ENCODE measurements at regions not wholly inside any gene's neighbourhood (a gene's known extent, or its start where the extent isn't known, plus 50 kb on each side); places are given as distances from the start of the nearest gene placed in this dataset.

- no peak for TF ChIP-seq ZMYM2 (CRISPR knock-in tag; IDR thresholded peaks at IDR 0.05)
- no peak for TF ChIP-seq HNRNPUL1 (IDR thresholded peaks at IDR 0.05; ENCODE audit: low read depth, low read length)
- TF ChIP-seq RAD21 (CRISPR knock-in tag; IDR thresholded peaks at IDR 0.05), result peak; percentile 93
- no peak for TF ChIP-seq ZNF44 (CRISPR knock-in tag; IDR thresholded peaks at IDR 0.05)
- no peak for TF ChIP-seq ZBTB20 (CRISPR knock-in tag; IDR thresholded peaks at IDR 0.05; ENCODE audit: borderline replicate concordance, low read depth)
- TF ChIP-seq AKAP8 (CRISPR knock-in tag; IDR thresholded peaks at IDR 0.05), result no peak
- TF ChIP-seq ZNF570 (CRISPR knock-in tag; IDR thresholded peaks at IDR 0.05; ENCODE audit: borderline replicate concordance), result no peak
- no peak for TF ChIP-seq NFAT5 (CRISPR knock-in tag; IDR thresholded peaks at IDR 0.05)
- no peak for TF ChIP-seq ZNF644 (CRISPR knock-in tag; IDR thresholded peaks at IDR 0.05; ENCODE audit: low read depth)
- no peak for TF ChIP-seq ZNF761 (CRISPR knock-in tag; conservative IDR thresholded peaks at IDR 0.05)
- 0 out of 2 replicates have a peak, but pooled peaks have one; percentile 49 for TF ChIP-seq HINFP (CRISPR knock-in tag; IDR thresholded peaks at IDR 0.05; ENCODE audit: low read depth)
- no peak; the same call in 1 of the 2 replicates for TF ChIP-seq ATF7-NPFF (CRISPR knock-in tag; IDR thresholded peaks at IDR 0.05; ENCODE audit: low read depth)
- no peak for TF ChIP-seq SP4 (CRISPR knock-in tag; IDR thresholded peaks at IDR 0.05)
- TF ChIP-seq MBD4 (IDR thresholded peaks at IDR 0.05; ENCODE audit: borderline replicate concordance, low read length), result no peak
- no peak for TF ChIP-seq ZNF383 (CRISPR knock-in tag; IDR thresholded peaks at IDR 0.05; ENCODE audit: borderline replicate concordance)
- TF ChIP-seq, protein P1, sequence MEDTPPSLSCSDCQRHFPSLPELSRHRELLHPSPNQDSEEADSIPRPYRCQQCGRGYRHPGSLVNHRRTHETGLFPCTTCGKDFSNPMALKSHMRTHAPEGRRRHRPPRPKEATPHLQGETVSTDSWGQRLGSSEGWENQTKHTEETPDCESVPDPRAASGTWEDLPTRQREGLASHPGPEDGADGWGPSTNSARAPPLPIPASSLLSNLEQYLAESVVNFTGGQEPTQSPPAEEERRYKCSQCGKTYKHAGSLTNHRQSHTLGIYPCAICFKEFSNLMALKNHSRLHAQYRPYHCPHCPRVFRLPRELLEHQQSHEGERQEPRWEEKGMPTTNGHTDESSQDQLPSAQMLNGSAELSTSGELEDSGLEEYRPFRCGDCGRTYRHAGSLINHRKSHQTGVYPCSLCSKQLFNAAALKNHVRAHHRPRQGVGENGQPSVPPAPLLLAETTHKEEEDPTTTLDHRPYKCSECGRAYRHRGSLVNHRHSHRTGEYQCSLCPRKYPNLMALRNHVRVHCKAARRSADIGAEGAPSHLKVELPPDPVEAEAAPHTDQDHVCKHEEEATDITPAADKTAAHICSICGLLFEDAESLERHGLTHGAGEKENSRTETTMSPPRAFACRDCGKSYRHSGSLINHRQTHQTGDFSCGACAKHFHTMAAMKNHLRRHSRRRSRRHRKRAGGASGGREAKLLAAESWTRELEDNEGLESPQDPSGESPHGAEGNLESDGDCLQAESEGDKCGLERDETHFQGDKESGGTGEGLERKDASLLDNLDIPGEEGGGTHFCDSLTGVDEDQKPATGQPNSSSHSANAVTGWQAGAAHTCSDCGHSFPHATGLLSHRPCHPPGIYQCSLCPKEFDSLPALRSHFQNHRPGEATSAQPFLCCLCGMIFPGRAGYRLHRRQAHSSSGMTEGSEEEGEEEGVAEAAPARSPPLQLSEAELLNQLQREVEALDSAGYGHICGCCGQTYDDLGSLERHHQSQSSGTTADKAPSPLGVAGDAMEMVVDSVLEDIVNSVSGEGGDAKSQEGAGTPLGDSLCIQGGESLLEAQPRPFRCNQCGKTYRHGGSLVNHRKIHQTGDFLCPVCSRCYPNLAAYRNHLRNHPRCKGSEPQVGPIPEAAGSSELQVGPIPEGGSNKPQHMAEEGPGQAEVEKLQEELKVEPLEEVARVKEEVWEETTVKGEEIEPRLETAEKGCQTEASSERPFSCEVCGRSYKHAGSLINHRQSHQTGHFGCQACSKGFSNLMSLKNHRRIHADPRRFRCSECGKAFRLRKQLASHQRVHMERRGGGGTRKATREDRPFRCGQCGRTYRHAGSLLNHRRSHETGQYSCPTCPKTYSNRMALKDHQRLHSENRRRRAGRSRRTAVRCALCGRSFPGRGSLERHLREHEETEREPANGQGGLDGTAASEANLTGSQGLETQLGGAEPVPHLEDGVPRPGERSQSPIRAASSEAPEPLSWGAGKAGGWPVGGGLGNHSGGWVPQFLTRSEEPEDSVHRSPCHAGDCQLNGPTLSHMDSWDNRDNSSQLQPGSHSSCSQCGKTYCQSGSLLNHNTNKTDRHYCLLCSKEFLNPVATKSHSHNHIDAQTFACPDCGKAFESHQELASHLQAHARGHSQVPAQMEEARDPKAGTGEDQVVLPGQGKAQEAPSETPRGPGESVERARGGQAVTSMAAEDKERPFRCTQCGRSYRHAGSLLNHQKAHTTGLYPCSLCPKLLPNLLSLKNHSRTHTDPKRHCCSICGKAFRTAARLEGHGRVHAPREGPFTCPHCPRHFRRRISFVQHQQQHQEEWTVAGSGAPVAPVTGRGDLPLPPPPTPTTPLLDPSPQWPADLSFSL (CRISPR knock-in tag; IDR thresholded peaks at IDR 0.05), result no peak
- TF ChIP-seq ARID2 (CRISPR knock-in tag; IDR thresholded peaks at IDR 0.05; ENCODE audit: borderline replicate concordance), result no peak
Observed at GRCh38 chr6:160930547-160931377, 60.8 kb upstream of the MAP3K4 start (continued).

Data from HepG2 (cell line).